Gastroesophageal sphincter (tissue), 4 donors: ENCODE measurements at regions not wholly inside any gene's neighbourhood (a gene's known extent, or its start where the extent isn't known, plus 50 kb on each side); places are given as distances from the start of the nearest gene placed in this dataset.

ENCODE experiments used
- ATAC-seq: fragments of 150-250 bp; one replicate; pipeline ENCODE4 v1.9.1; 2016; ENCODE audit warnings: mild to moderate bottlenecking, moderate library complexity
- H3K27ac ChIP-seq, 4 donors: fragments of 200-600 bp; sonication (generic) in 3 of 4; 1 replicate in 3 of 4; 2 replicates in 1 of 4; pipeline ENCODE4 v1.5.1; 2016 to 2019
- H3K27me3 ChIP-seq: fragments of 200-600 bp; sonication (generic); one replicate; pipeline ENCODE4 v1.5.1; 2019
- H3K36me3 ChIP-seq, 2 donors: fragments of 200-600 bp; sonication (generic); one replicate each; pipeline ENCODE4 v1.5.1; 2019; ENCODE audit warnings: control low read depth in 1 of 2
- H3K4me1 ChIP-seq, 3 donors: fragments of 200-600 bp; sonication (generic); 1 replicate in 2 of 3; 2 replicates in 1 of 3; pipeline ENCODE4 v1.5.1; 2016 to 2019; ENCODE audit warnings: control low read depth in 2 of 3
- H3K4me3 ChIP-seq, 2 donors: fragments of 200-600 bp; sonication (generic); one replicate each; pipeline ENCODE4 v1.5.1; 2019; ENCODE audit warnings: mild to moderate bottlenecking in 1 of 2, moderate library complexity in 1 of 2
- H3K9me3 ChIP-seq, 3 donors: fragments of 200-600 bp; sonication (generic); one replicate each; pipeline ENCODE4 v1.5.1; 2017 to 2019; ENCODE audit warnings: control low read depth in 2 of 3
- CTCF ChIP-seq, 4 experiments: fragments of 200-600 bp in 2 of 4; fragments of 450-650 bp in 2 of 4; sonication (generic) in 1 of 4; IDR thresholded peaks; one replicate each; pipeline ENCODE4 v1.5.1; 2017 to 2019; ENCODE audit warnings: antibody characterized with exemption in 4 of 4, mild to moderate bottlenecking in 2 of 4, moderate library complexity in 2 of 4
- EP300 ChIP-seq: sonication (generic); formaldehyde crosslinking; IDR thresholded peaks from one replicate; pipeline ENCODE4 v1.6.1; 2017; ENCODE audit warnings: antibody characterized with exemption, mild to moderate bottlenecking
- POLR2A ChIP-seq, 2 donors: fragments of 450-650 bp; IDR thresholded peaks; one replicate each; pipeline ENCODE4 v1.6.1; 2017; ENCODE audit warnings: antibody characterized with exemption in 2 of 2, mild to moderate bottlenecking in 2 of 2, moderate library complexity in 1 of 2
- POLR2AphosphoS5 ChIP-seq: sonication (generic); formaldehyde crosslinking; IDR thresholded peaks from one replicate; pipeline ENCODE4 v1.6.1; 2017; ENCODE audit warnings: antibody characterized with exemption
- WGBS, 2 donors: methylation state at CpG; one replicate each; pipeline ENCODE4 v1.1.5; 2018; ENCODE audit warnings: low coverage in 1 of 2; 5-methylcytosine and 5-hydroxymethylcytosine counted together

- Histone ChIP-seq H3K36me3 (no peaks in the 10 kb centered on the region), H3K9me3 (no peaks in the 10 kb centered on the region), H3K4me1 (no peaks in the 10 kb centered on the region), H3K27me3 (no peaks in the 10 kb centered on the region), H3K27ac (no peak overlapping the region), H3K4me3 (no peak overlapping the region)
- 91 to 95% methylated on average over 9 of the region's 9 CpGs for WGBS, 2 donors
- ATAC-seq: no peak
- TF ChIP-seq CTCF (IDR thresholded peaks at IDR 0.05) (no peak), POLR2AphosphoS5 (no peak), POLR2A (IDR thresholded peaks at IDR 0.05) (no peak), EP300 (no peak)
Observed at GRCh38 chr16:66286527-66286926, 80.0 kb upstream of the CDH5 start.

GRCh38 chr16:66278604-66279262 lies 87.8 kb upstream of the CDH5 start:
- no peak for TF ChIP-seq POLR2AphosphoS5
- no peak for TF ChIP-seq CTCF (IDR thresholded peaks at IDR 0.05)
- TF ChIP-seq POLR2A (IDR thresholded peaks at IDR 0.05): no peak
- TF ChIP-seq EP300: no peak
- Histone ChIP-seq H3K4me3 (no peak overlapping the region), H3K9me3 (peaks cover 0 to 17% (median 0%) of the 10 kb centered on the region in 3 donors), H3K4me1 (peaks cover 0 to 3% (median 0%) of the 10 kb centered on the region in 3 donors), H3K27me3 (no peaks in the 10 kb centered on the region), H3K27ac (no peak overlapping the region), H3K36me3 (no peaks in the 10 kb centered on the region)
- no CpG with 5 or more reads among the region's 1 CpG for WGBS, 2 donors
- ATAC-seq: no peak

GRCh38 chr16:66278111-66278531 lies 88.4 kb upstream of the CDH5 start:
- no peaks in the 10 kb centered on the region for H3K27me3 ChIP-seq
- TF ChIP-seq CTCF (IDR thresholded peaks at IDR 0.05): no peak
- TF ChIP-seq EP300: no peak
- TF ChIP-seq POLR2A (IDR thresholded peaks at IDR 0.05): no peak
- TF ChIP-seq POLR2AphosphoS5: no peak
- no CpG with 5 or more reads among the region's 2 CpGs for WGBS, 2 donors
- no peaks in the 10 kb centered on the region for H3K36me3 ChIP-seq
- no peak for ATAC-seq
- H3K9me3 ChIP-seq: peaks cover 0 to 17% (median 0%) of the 10 kb centered on the region in 3 donors
- peaks cover 0 to 3% (median 0%) of the 10 kb centered on the region in 3 donors for H3K4me1 ChIP-seq
- no peak overlapping the region for H3K27ac ChIP-seq
- no peak overlapping the region for H3K4me3 ChIP-seq

- H3K9me3 ChIP-seq: peaks cover 0 to 17% (median 0%) of the 10 kb centered on the region in 3 donors
- no peak overlapping the region for H3K4me3 ChIP-seq
- no peak overlapping the region for H3K27ac ChIP-seq
- TF ChIP-seq CTCF (IDR thresholded peaks at IDR 0.05) (no peak), POLR2A (IDR thresholded peaks at IDR 0.05) (no peak), POLR2AphosphoS5 (no peak), EP300 (no peak)
- no peaks in the 10 kb centered on the region for H3K27me3 ChIP-seq
- 89 to 93% methylated on average over 2 to 4 of the region's 6 CpGs for WGBS, 2 donors
- H3K36me3 ChIP-seq: no peaks in the 10 kb centered on the region
- ATAC-seq: no peak
- peaks cover 0 to 3% (median 0%) of the 10 kb centered on the region in 3 donors for H3K4me1 ChIP-seq
Observed at GRCh38 chr16:66277311-66278070, 89.0 kb upstream of the CDH5 start.
